Endothelial cell of umbilical vein (primary cell): ENCODE measurements at regions not wholly inside any gene's neighbourhood (a gene's known extent, or its start where the extent isn't known, plus 50 kb on each side); places are given as distances from the start of the nearest gene placed in this dataset.

Experiments used
- BruUV-seq: library from RNA; stranded (reverse); fragments of 400-500 nt; replicated peaks from 2 replicates; lab custom pipeline; 2021; lab: Mats Ljungman, UMichigan
- CTCF ChIA-PET: fragments of 300-600, 350-600 bp; sonication (Branson Sonifier 250); formaldehyde crosslinking; loops from one replicate; lab custom pipeline; 2021; ENCODE audit warnings: antibody characterized with exemption, inconsistent platforms; lab: Charles Lee
- POLR2A ChIA-PET: fragments of 300-600, 350-600 bp; sonication (Branson Sonifier 250); formaldehyde crosslinking; loops from one replicate; lab custom pipeline; 2021; ENCODE audit warnings: antibody characterized with exemption, inconsistent platforms; lab: Charles Lee
- DNase-seq: peaks from one replicate; pipeline ENCODE4 v3.0.0-alpha.2; 2011; ENCODE audit warnings: low read depth, low spot score
- FAIRE-seq: peaks from 2 replicates; lab custom pipeline; 2011; peaks lifted over from hg19 to GRCh38; lab: Jason Lieb, UNC
- H2AFZ ChIP-seq: 2 replicates; pipeline ENCODE4 v1.6.0; 2012; ENCODE audit warnings: low read depth, low read length, control low read depth, inconsistent platforms
- H3K27ac ChIP-seq: 2 replicates; pipeline ENCODE4 v1.5.1; 2011; ENCODE audit warnings: low read depth, mild to moderate bottlenecking, control low read depth, low read length, moderate library complexity; ENCODE audit not compliant: insufficient read depth
- H3K27me3 ChIP-seq, 2 experiments: 2 replicates each; pipeline versions ENCODE4 v1.6.0 to v1.6.1; 2011; ENCODE audit warnings: low read length in 2 of 2, mixed read lengths in 1 of 2; ENCODE audit not compliant: control insufficient read depth in 2 of 2, insufficient read depth in 2 of 2
- H3K36me3 ChIP-seq, 2 experiments: 2 replicates in 1 of 2; 3 replicates in 1 of 2; pipeline ENCODE4 v1.5.1; 2011; ENCODE audit warnings: low read length in 2 of 2, mild to moderate bottlenecking in 1 of 2, moderate library complexity in 1 of 2; ENCODE audit not compliant: control insufficient read depth in 2 of 2, insufficient read depth in 2 of 2; ENCODE audit errors: extremely low read depth in 1 of 2
- H3K4me1 ChIP-seq: 3 replicates; pipeline ENCODE4 v1.5.1; 2011; ENCODE audit warnings: mild to moderate bottlenecking, low read length; ENCODE audit not compliant: control insufficient read depth, insufficient read depth; ENCODE audit errors: extremely low read depth
- H3K4me2 ChIP-seq: 2 replicates; pipeline ENCODE4 v1.6.1; 2011; ENCODE audit warnings: low read length, control low read depth, mixed read lengths; ENCODE audit not compliant: insufficient read depth
- H3K4me3 ChIP-seq, 3 experiments: fragments of 200-600 bp in 1 of 3; sonication (generic), shearing (Covaris generic) in 1 of 3; replicated peaks in 1 of 3; 2 replicates each; pipeline ENCODE4 v1.5.1; 2011 to 2016; ENCODE audit warnings: control low read depth in 3 of 3, low read length in 3 of 3, mild to moderate bottlenecking in 2 of 3, inconsistent platforms in 1 of 3, low read depth in 1 of 3, moderate library complexity in 1 of 3; ENCODE audit not compliant: insufficient read depth in 1 of 3
- H3K79me2 ChIP-seq: 2 replicates; pipeline ENCODE4 v1.6.0; 2012; ENCODE audit warnings: low read length, inconsistent platforms; ENCODE audit not compliant: control insufficient read depth, insufficient read depth
- H3K9ac ChIP-seq: replicated peaks from 2 replicates; pipeline ENCODE3; 2011; ENCODE audit warnings: low read length, control low read depth; ENCODE audit not compliant: insufficient read depth; ENCODE audit errors: extremely low read depth
- H3K9me1 ChIP-seq: replicated peaks from 3 replicates; pipeline ENCODE4 v1.6.0; 2011; ENCODE audit warnings: mild to moderate bottlenecking, low read length; ENCODE audit not compliant: control insufficient read depth, insufficient read depth; ENCODE audit errors: extremely low read depth
- H3K9me3 ChIP-seq: replicated peaks from 2 replicates; pipeline ENCODE4 v1.5.1; 2012; ENCODE audit warnings: low read length, inconsistent platforms; ENCODE audit not compliant: control insufficient read depth, insufficient read depth
- H4K20me1 ChIP-seq: replicated peaks from 2 replicates; pipeline ENCODE3; 2011; ENCODE audit warnings: mild to moderate bottlenecking, low read length; ENCODE audit not compliant: control insufficient read depth, insufficient read depth; ENCODE audit errors: extremely low read depth
- EZH2 ChIP-seq: IDR thresholded peaks from 2 replicates; pipeline ENCODE4 v1.6.1; 2012; ENCODE audit warnings: borderline replicate concordance, low read depth, mild to moderate bottlenecking, moderate library complexity, low read length, inconsistent platforms; ENCODE audit not compliant: severe bottlenecking
- FOS ChIP-seq: IDR thresholded peaks from 2 replicates; pipeline ENCODE4 v1.6.1; 2011; ENCODE audit warnings: mild to moderate bottlenecking, low read length, moderate library complexity, borderline replicate concordance; ENCODE audit not compliant: insufficient read depth
- GATA2 ChIP-seq: IDR thresholded peaks from 2 replicates; pipeline ENCODE4 v1.7.0; 2011; ENCODE audit warnings: low read depth, mild to moderate bottlenecking, moderate library complexity, mixed read lengths, low read length; ENCODE audit not compliant: insufficient read length, insufficient read depth
- JUN ChIP-seq: IDR thresholded peaks from 2 replicates; pipeline ENCODE4 v1.6.1; 2011; ENCODE audit warnings: borderline replicate concordance, low read depth; ENCODE audit not compliant: insufficient read length, insufficient read depth
- MYC ChIP-seq: IDR thresholded peaks from one replicate; pipeline ENCODE4 v1.6.1; 2011; ENCODE audit warnings: mild to moderate bottlenecking, low read depth, low read length
- POLR2A ChIP-seq: IDR thresholded peaks from 2 replicates; pipeline ENCODE4 v1.6.1; 2012; ENCODE audit warnings: low read depth, mild to moderate bottlenecking, control low read depth, low read length
- POLR2AphosphoS5 ChIP-seq: IDR thresholded peaks from 2 replicates; pipeline ENCODE4 v1.6.1; 2012; ENCODE audit warnings: low read depth, mild to moderate bottlenecking, control low read depth, low read length, moderate library complexity; ENCODE audit not compliant: insufficient read depth
- dilution Hi-C: fragments of 300-500 bp; cut with MboI; formaldehyde crosslinking; loops from one replicate; pipeline ENCODE4 v1.15.0; 2019; ENCODE audit warnings: low sequenced_read_pairs; ENCODE audit not compliant: extremely low pct_ligation_motif_present
- intact Hi-C: fragments of 100-400 bp; cut with micrococcal nuclease; formaldehyde crosslinking; loops from one replicate; pipeline ENCODE4 v1.10.0; 2022
- TF ChIP-seq, protein P1 (sequence below), 2 donors: IDR thresholded peaks; 1 replicate in 1 of 2; 2 replicates in 1 of 2; pipeline ENCODE4 v1.5.1; 2011; ENCODE audit warnings: low read length in 2 of 2, mild to moderate bottlenecking in 2 of 2, moderate library complexity in 2 of 2, control low read depth in 1 of 2, inconsistent platforms in 1 of 2, low read depth in 1 of 2; ENCODE audit not compliant: insufficient read depth in 1 of 2; ENCODE audit errors: extremely low read depth in 1 of 2
- TF ChIP-seq, protein P2 (sequence below): IDR thresholded peaks from 2 replicates; pipeline ENCODE4 v1.6.1; 2011; ENCODE audit not compliant: insufficient read depth, insufficient read length

DNA sequence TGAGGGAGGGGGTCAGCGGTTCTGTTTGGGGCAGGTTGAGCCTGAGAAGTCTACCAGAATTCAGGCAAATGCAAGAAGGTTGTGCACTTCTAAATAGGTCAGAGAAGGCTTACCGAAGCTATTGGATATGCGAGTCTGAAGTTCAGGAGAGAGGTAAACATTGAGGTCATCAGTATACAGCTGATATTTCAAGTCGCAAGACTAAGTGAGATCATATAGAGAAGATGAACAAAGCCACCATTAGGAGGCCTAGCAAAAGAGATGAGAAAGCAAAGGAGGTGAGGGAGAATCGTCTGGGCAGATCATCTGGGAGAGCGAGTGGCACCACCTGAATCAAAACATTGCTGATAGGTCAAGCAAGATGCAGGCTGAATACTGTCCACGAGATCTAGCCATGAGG lies 430.6 kb downstream of the BUD13 start:
- POLR2A ChIA-PET = no interaction called here
- BruUV-seq = no TSS peak

DNA sequence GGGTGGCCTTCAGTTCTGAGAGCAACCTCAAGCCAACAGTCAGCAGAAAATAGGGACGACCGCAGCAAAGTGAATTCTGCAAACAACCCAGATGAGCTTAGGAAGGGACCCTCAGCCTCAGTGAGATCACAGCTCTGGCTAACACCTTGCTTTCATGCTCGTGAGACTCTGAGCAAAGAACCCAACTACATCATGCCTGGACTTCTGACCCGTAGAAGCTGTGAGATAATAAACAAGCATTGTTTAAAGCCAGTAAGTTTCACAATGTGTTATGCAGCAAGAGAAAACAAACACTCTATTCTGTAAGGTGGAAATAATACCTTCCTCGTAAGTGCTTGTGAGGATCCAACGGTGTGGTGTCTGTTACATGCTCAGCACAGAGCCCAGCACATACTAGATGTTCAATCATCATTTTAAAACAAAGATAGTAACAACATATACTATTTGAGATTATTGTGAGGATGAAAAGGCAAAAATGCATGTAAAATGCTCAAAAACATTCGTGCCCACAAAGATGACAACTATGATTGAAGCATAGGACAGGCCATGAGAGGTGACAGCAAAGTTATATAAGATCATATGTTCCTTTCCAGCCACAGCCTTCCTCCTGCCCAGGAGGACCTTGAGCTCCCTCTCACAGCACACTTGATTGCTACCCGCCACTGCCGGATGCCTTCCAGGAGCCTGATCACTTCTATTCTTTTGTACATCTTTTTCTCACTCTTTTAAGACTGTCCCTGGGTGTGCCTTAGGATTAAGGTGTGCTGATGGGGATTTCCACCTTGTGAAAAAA lies 433.3 kb downstream of the BUD13 start:
- DNase-seq = no peak
- CTCF ChIA-PET = interaction anchor here (1.4 kb wide), 1 partner anchor 174 kb away, joined by 5 read pairs; no protein-coding TSS in a partner anchor
- FAIRE-seq = no peak

More for the DNA sequence above, 430.6 kb downstream of the BUD13 start:
- H3K9me1 ChIP-seq = no peaks in the 10 kb centered on the region
- H3K9me3 ChIP-seq = no peaks in the 10 kb centered on the region
- CTCF ChIA-PET = no interaction called here
- no peaks in the 10 kb centered on the region for H3K4me1 ChIP-seq
- peaks cover 0 to 3% of the 10 kb centered on the region in 2 experiments for H3K27me3 ChIP-seq
- no peak for DNase-seq
- no peak overlapping the region for H3K27ac ChIP-seq
- H3K36me3 ChIP-seq = no peaks in the 10 kb centered on the region
- no peaks in the 10 kb centered on the region for H4K20me1 ChIP-seq
- no peak overlapping the region for H3K4me3 ChIP-seq
- intact Hi-C loops (no loop called here), dilution Hi-C loops (no loop called here)
- no peak overlapping the region for H3K9ac ChIP-seq
- no peaks in the 10 kb centered on the region for H3K79me2 ChIP-seq
- H3K4me2 ChIP-seq = no peak overlapping the region
- no peak for TF ChIP-seq FOS
- TF ChIP-seq POLR2A = no peak
- FAIRE-seq = no peak
- H2AFZ ChIP-seq = no peak overlapping the region

More for the DNA sequence above, 433.3 kb downstream of the BUD13 start:
- Histone ChIP-seq H4K20me1 (no peaks in the 10 kb centered on the region), H3K36me3 (no peaks in the 10 kb centered on the region), H3K27me3 (no peaks in the 10 kb centered on the region), H3K4me2 (no peak overlapping the region), H3K27ac (no peak overlapping the region), H2AFZ (no peak overlapping the region), H3K4me3 (no peak overlapping the region), H3K9me1 (no peaks in the 10 kb centered on the region), H3K9me3 (no peaks in the 10 kb centered on the region), H3K9ac (no peak overlapping the region), H3K79me2 (no peaks in the 10 kb centered on the region), H3K4me1 (no peaks in the 10 kb centered on the region)
- TF ChIP-seq, protein P1, sequence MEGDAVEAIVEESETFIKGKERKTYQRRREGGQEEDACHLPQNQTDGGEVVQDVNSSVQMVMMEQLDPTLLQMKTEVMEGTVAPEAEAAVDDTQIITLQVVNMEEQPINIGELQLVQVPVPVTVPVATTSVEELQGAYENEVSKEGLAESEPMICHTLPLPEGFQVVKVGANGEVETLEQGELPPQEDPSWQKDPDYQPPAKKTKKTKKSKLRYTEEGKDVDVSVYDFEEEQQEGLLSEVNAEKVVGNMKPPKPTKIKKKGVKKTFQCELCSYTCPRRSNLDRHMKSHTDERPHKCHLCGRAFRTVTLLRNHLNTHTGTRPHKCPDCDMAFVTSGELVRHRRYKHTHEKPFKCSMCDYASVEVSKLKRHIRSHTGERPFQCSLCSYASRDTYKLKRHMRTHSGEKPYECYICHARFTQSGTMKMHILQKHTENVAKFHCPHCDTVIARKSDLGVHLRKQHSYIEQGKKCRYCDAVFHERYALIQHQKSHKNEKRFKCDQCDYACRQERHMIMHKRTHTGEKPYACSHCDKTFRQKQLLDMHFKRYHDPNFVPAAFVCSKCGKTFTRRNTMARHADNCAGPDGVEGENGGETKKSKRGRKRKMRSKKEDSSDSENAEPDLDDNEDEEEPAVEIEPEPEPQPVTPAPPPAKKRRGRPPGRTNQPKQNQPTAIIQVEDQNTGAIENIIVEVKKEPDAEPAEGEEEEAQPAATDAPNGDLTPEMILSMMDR (IDR thresholded peaks at IDR 0.05; ENCODE audit: extremely low read depth in 1 of 2, insufficient read depth in 1 of 2, low read depth in 1 of 2, low read length in 2 of 2) = no peak
- TF ChIP-seq, protein P2, sequence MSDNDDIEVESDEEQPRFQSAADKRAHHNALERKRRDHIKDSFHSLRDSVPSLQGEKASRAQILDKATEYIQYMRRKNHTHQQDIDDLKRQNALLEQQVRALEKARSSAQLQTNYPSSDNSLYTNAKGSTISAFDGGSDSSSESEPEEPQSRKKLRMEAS = no peak
- TF ChIP-seq MYC (no peak), POLR2A (no peak), POLR2AphosphoS5 (no peak), FOS (no peak), JUN (no peak), EZH2 (no peak), GATA2 (no peak)
- intact Hi-C loops = no loop called here
- POLR2A ChIA-PET = no interaction called here
- dilution Hi-C loops = no loop called here
- no TSS peak for BruUV-seq
